ENCODE measurements at regions not wholly inside any gene's neighbourhood (a gene's known extent, or its start where the extent isn't known, plus 50 kb on each side); places are given as distances from the start of the nearest gene placed in this dataset.

DNA sequence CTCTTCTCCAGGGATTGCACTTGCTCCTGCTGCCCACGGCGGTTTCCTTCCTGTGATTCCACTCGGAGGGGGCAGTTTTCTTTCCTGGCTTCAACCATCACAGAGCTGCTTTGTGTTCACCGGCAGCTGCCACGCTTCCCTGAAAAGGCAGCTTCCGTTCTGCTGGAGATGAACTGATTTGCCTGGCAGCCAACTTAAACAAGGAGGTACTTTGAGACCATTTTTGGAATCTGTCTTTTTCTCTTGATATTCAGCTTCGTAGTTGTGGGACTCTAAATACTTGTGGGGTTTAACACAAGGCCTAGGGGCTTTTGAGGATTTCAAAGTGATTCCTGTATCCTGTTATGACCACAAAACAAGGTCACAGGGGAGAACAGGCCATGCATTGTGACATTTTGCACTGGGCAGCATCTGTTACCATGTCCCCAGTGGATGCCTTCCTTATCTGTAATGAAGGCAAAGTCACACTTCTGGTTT, 192.0 kb downstream of the MTRR start:
- peak; percentile 27 for DNase-seq
- intact Hi-C loops (cut with DNase I; ENCODE audit: low total_unique reads): no loop called here

DNA sequence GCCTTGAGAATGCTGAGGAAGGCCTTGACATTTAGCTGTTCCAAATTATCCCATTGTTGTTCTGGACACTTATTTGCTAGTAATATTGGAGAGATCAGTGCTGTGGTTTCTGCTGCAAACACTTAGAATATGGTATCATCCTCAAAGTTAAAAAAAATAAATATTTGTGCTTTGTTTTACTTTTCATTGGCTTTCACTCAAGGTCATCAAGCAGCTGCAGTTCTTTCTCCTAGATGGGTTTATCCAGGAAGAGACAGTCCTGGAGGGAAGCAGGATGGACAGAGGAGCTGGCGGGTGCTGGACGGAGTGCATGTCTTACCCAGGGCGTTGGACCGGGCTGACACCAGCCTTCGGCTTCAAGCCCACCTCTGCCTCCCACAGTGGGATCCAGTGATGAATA, 193.6 kb downstream of the MTRR start:
- TF ChIP-seq, protein P1, sequence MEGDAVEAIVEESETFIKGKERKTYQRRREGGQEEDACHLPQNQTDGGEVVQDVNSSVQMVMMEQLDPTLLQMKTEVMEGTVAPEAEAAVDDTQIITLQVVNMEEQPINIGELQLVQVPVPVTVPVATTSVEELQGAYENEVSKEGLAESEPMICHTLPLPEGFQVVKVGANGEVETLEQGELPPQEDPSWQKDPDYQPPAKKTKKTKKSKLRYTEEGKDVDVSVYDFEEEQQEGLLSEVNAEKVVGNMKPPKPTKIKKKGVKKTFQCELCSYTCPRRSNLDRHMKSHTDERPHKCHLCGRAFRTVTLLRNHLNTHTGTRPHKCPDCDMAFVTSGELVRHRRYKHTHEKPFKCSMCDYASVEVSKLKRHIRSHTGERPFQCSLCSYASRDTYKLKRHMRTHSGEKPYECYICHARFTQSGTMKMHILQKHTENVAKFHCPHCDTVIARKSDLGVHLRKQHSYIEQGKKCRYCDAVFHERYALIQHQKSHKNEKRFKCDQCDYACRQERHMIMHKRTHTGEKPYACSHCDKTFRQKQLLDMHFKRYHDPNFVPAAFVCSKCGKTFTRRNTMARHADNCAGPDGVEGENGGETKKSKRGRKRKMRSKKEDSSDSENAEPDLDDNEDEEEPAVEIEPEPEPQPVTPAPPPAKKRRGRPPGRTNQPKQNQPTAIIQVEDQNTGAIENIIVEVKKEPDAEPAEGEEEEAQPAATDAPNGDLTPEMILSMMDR (IDR thresholded peaks at IDR 0.05): no peak
- TF ChIP-seq POLR2A (IDR thresholded peaks at IDR 0.05): no peak
- Histone ChIP-seq H3K27ac (peak overlapping the region in 1 of 2 donors; percentile 11), H3K4me3 (no peak overlapping the region), H3K4me1 (peaks cover 28% of the 10 kb centered on the region), H3K36me3 (ENCODE audit: low read depth, missing control alignments) (no peaks in the 10 kb centered on the region), H3K9me3 (no peaks in the 10 kb centered on the region), H3K27me3 (no peaks in the 10 kb centered on the region)
- WGBS, 2 donors: 45 to 57% methylated on average over 5 of the region's 5 CpGs
- intact Hi-C loops (cut with DNase I; ENCODE audit: low total_unique reads): no loop called here
- peak; percentile 26 for DNase-seq

More for the DNA sequence above, 192.0 kb downstream of the MTRR start:
- H3K36me3 ChIP-seq (ENCODE audit: low read depth, missing control alignments): no peaks in the 10 kb centered on the region
- H3K27ac ChIP-seq: peak overlapping the region in 1 of 2 donors; percentile 11
- no peaks in the 10 kb centered on the region for H3K27me3 ChIP-seq
- H3K9me3 ChIP-seq: no peaks in the 10 kb centered on the region
- WGBS, 2 donors: 9 to 38% methylated on average over 7 of the region's 7 CpGs
- TF ChIP-seq POLR2A (IDR thresholded peaks at IDR 0.05): no peak
- TF ChIP-seq, protein P1 (IDR thresholded peaks at IDR 0.05): no peak
- no peak overlapping the region for H3K4me3 ChIP-seq
- peaks cover 28% of the 10 kb centered on the region for H3K4me1 ChIP-seq

GRCh38 chr5:8068078-8068477, 199.1 kb downstream of the MTRR start:
- no peak for DNase-seq
- no peaks in the 10 kb centered on the region for H3K9me3 ChIP-seq
- TF ChIP-seq POLR2A (IDR thresholded peaks at IDR 0.05): no peak
- TF ChIP-seq, protein P1 (IDR thresholded peaks at IDR 0.05): no peak
- no peak overlapping the region for H3K27ac ChIP-seq
- H3K4me1 ChIP-seq: no peaks in the 10 kb centered on the region
- no peaks in the 10 kb centered on the region for H3K36me3 ChIP-seq (ENCODE audit: low read depth, missing control alignments)
- intact Hi-C loops (cut with DNase I; ENCODE audit: low total_unique reads): no loop called here
- no peak overlapping the region for H3K4me3 ChIP-seq
- no peaks in the 10 kb centered on the region for H3K27me3 ChIP-seq
- WGBS, 2 donors: 59 to 73% methylated on average over 1 of the region's 1 CpG

DNA sequence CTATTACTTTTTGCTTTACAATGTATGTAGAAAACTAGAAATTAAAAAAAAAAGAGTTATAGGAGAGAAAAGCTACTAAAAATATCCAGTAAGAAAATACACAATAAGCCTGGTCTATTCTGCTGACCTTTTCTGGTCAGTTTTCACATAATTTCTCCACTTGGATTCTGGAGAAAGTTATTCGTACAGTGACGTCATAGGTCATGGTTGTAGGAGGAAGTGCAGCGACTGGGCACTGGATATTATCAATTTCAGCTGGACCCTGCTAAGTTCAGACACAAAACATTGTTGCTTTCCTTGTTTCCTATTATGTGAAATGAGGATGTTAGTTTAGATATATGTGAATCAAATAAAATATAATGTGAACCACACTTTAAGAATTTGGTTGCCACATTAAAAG, 201.2 kb downstream of the MTRR start:
- WGBS, 2 donors: 17 to 24% methylated on average over 3 of the region's 3 CpGs
- Histone ChIP-seq H3K4me3 (no peak overlapping the region), H3K4me1 (no peaks in the 10 kb centered on the region), H3K27ac (peak overlapping the region in 1 of 2 donors; percentile 51), H3K9me3 (no peaks in the 10 kb centered on the region), H3K27me3 (no peaks in the 10 kb centered on the region), H3K36me3 (ENCODE audit: low read depth, missing control alignments) (no peaks in the 10 kb centered on the region)
- intact Hi-C loops (cut with DNase I; ENCODE audit: low total_unique reads): no loop called here
- TF ChIP-seq POLR2A (IDR thresholded peaks at IDR 0.05): no peak
- TF ChIP-seq, protein P1 (IDR thresholded peaks at IDR 0.05): no peak
- no peak for DNase-seq

DNA sequence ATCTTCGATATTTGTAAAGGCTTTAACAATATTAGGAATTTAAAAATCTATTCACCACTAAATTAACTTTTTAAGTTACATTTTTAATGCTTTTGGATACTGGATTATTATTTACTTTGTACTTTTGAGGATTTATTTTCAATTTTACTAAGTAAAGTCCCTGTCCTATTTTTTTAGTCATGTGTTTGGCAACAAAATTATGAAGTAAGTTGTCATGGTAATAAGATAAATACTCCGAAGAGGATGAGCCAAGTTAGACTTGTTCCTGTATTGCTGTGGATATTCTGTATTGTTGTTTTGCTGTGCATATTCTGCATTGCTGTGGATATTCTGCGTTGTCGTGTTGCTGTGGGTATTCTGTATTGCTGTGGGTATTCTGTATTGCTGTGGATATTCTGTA, 210.1 kb downstream of the MTRR start:
- no peaks in the 10 kb centered on the region for H3K36me3 ChIP-seq (ENCODE audit: low read depth, missing control alignments)
- 54 to 59% methylated on average over 4 of the region's 4 CpGs for WGBS, 2 donors
- H3K4me1 ChIP-seq: no peaks in the 10 kb centered on the region
- H3K9me3 ChIP-seq: no peaks in the 10 kb centered on the region
- H3K27ac ChIP-seq: no peak overlapping the region
- H3K4me3 ChIP-seq: no peak overlapping the region
- TF ChIP-seq, protein P1 (IDR thresholded peaks at IDR 0.05): no peak
- TF ChIP-seq POLR2A (IDR thresholded peaks at IDR 0.05): no peak
- no peak for DNase-seq
- intact Hi-C loops (cut with DNase I; ENCODE audit: low total_unique reads): no loop called here
- H3K27me3 ChIP-seq: no peaks in the 10 kb centered on the region
